HG03066 (cell line): ENCODE measurements at regions not wholly inside any gene's neighbourhood (a gene's known extent, or its start where the extent isn't known, plus 50 kb on each side); places are given as distances from the start of the nearest gene placed in this dataset.
"Not testable (repeated sequence)": the region's sequence is repeated elsewhere in the genome, so short reads cannot be mapped to it uniquely, and the experiment has no call there.

Source experiments
- ATAC-seq: cut with Tn5 transposase; IDR thresholded peaks from one replicate; pipeline ENCODE4 v1.9.1; 2021; ENCODE audit warnings: low read depth; ENCODE audit not compliant: unreplicated experiment

DNA sequence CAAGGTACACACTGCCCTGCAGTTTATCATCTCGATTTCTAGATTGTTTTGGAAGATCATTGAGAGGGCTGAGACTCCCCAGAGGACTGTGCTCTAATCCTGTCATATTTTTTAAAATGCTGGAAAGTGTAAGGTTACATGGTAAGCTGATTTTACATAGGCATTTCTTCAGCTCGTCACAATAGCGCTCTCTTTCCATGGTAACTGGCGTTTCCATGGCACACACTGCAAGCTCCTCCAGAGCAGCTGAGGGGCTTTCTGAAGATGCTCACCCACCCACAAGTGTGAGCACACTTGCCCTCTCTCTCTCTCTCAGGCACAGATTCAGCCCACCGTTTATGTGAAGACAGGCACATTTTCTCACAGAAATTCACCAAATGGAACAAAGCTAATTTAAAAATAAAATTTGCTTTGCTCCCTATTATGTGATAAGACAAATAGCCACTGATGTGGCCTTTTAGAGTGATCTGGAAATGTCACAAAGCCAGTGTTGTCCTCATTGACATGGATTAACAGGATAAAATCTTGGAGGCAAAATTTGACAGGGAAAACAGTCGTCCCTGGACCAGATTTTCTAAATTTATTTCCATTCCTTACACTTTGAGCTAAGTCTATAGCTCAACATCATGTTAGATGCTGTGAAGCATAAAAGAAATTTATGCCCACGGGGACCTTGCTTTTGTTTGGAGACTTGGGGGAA is 421.5 kb downstream of the RWDD3 start:
- ATAC-seq: no peak

DNA sequence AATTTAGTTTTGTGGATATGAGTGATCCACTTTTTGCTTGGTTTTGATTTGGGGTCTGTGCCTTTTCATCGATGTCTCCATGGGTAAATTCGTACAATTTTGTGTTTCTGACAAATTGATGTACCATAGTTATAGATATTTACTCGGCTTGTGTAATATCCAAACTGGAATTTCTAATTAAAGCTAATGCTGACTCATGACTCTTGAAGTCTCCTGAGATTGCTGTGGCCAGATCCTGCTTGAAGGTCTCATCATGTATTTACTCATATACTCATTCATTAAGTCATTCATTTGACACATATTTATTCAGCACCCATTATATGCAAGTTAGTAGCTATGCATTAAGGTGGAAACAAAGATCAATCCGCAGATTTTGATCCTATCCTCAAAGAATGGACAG is 423.2 kb downstream of the RWDD3 start:
- ATAC-seq: no peak

DNA sequence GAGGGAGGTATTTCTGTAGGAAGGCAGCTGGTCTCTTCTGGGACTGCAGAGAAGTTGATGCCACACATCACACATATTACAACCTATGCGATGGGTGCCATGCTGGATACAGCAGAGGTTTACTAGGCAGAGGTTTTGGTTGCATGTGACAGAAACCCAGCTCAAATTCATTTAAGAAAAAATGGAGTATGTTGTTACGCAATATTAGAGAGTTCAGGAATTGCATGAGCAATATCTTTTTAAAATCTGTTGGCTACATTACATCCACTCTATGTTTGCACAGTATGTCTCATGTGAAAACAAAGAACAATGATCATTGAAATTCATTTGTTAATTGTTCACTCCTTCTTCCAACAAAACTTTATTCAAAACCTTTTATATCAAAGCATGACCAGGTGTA is 425.2 kb downstream of the RWDD3 start:
- no peak for ATAC-seq

DNA sequence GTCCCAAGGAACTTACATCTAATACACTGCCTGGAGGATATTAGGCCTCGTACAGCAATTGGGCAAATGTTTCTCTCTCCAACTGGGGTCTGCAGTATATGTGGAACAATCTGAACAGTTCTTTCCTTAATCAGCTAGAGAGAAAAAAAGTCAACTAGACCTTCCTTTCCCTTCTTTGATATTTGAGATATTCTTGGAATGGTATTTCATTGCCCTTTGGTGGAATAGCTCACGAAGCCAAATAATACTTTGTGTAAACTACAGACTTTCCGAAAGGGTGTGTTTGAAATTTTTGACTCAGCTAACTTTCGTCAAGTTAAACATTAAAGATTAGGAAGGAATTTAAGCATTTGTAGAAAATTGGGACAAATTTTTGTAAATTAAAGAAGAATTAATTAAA is 425.6 kb downstream of the RWDD3 start:
- no peak for ATAC-seq

DNA sequence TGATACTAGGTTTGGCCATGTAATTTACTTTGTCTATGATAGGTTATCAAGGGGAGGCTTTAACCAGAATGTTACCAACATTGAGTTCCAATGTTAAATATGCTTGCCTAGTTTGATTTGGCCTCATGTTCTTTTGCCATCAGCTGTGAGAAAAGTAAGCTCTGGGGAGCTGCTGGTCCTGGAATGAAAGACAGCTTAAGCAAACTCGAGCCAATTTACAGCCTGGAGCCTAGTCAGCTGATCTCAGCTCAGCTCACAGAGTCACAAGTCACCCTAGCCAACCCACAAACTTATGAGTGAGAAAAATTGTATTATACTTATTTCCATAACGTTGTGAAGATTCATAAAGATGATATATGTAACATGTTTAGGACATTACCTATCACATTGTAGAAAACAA is 426.7 kb downstream of the RWDD3 start:
- no peak for ATAC-seq

DNA sequence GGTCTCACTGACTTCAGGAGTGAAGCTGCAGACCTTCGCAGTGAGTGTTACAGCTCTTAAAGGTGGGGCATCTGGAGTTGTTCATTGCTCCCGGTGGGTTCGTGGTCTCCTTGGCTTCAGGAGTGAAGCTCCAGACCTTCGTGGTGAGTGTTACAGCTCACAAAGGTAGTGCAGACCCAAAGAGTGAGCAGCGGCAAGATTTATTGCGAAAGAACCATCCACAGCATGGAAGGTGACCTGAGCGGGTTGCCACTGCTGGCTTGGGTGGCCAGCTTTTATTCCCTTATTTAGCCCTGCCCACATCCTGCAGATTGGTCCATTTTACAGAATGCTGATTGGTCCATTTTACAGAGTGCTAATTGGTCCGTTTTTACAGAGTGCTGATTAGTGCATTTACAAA is 429.5 kb downstream of the RWDD3 start:
- ATAC-seq: not testable (repeated sequence)

DNA sequence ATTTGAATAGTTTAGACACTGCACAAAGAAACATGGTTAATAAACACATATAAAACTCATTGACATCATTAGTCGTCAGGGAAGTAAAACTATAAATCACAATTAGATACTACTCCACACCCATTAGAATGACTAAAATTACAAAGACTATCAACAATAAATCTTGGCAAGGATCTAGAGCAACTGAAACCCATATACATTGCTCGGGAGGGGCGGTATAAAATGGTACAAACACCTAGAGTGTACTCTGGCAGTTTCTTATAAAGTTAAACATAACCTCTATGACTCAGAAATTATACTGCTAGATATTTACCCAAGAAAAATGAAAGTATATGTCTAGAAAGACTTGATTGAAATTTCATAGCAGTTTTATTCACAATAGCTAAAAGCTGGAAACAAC is 434.2 kb downstream of the RWDD3 start:
- ATAC-seq: no peak

DNA sequence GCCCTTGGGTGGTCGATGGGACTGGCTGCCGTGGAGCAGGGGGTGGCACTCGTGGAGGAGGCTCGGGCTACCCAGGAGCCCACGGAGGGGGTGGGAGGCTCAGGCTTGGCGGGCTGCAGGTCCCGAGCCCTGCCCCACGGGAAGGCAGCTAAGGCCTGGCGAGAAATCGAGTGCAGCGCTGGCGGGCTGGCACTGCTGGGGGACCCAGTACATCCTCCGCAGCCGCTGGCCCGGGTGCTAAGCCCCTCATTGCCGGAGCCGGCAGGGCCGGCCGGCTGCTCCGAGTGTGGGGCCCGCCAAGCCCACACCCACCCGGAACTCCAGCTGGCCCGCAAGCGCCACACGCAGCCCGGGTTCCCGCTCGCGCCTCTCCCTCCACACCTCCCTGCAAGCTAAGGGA is 435.6 kb downstream of the RWDD3 start:
- not testable (repeated sequence) for ATAC-seq

DNA sequence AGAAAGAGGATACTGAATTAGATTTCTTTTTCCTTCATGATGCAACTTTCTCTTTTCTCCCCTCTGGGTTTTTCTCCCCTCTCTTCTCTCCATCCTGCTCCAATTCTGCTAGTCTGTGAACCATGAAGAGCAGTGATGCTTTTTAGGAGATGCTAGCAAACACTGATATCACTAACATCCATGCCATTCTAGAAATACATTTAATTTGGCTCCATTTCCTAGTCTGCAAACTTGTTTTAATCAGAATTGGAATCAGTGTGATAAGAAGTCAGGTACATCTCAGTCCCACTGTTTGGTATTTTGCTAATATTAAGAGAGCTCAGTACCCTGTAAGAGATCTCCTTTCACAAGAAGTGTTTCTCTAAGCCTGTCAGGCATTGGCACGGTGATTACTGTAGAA is 437.1 kb downstream of the RWDD3 start:
- no peak for ATAC-seq

DNA sequence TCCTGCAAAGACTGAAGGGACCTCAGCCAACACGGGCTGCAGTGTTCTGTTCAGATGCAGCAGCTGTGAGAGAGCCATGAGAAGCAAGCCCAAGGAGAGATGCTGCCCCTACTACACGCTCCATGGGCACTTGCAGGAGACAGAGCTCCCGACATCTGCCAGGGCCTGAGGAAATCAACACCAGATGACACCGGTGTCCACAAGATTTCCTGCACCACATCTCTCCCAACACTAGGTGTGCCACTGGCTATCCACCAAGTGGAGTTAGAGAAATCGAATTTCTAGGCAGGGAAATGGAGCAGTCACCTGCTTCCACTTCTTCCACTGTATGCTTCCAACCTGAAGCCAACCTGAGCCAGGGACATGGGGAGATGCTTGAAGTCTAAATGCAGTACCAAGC is 445.3 kb downstream of the RWDD3 start:
- no peak for ATAC-seq

DNA sequence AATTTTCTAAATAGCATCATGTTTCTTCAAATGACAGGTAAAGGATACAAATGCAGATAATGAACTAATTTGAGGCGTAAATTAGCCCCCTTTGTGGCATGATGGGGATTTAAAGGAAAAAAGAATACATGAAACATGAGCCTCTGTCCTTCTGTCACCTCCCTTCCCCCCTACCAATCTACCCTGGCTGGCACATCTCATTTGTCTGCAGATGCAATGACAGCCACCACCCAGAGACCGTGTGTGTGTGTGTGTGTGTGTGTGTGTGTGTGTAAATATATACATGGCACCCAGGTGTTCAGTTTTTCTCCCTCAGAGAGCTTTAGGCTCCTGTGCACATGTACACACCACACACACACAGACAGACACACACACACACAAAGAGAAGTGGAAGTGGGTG is 451.1 kb downstream of the RWDD3 start:
- no peak for ATAC-seq

DNA sequence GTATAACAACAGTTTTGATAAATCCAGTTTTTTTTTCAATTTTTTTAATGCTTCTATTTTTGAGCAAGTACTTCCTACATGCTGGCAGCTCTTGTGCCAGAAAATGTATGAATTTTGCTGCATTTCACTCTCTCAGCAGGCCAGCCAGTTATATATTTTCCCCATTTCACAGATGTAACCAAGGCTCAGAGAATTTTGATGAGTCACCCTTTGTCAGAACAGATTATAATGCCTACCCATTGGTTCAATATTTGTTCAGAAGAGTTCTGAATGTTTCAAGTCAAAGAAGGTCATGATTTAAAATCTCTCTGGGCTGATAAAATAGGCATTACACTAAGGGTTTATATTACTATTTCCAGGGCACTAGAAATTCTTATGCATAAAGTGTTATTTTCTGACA is 452.2 kb downstream of the RWDD3 start:
- ATAC-seq: no peak

DNA sequence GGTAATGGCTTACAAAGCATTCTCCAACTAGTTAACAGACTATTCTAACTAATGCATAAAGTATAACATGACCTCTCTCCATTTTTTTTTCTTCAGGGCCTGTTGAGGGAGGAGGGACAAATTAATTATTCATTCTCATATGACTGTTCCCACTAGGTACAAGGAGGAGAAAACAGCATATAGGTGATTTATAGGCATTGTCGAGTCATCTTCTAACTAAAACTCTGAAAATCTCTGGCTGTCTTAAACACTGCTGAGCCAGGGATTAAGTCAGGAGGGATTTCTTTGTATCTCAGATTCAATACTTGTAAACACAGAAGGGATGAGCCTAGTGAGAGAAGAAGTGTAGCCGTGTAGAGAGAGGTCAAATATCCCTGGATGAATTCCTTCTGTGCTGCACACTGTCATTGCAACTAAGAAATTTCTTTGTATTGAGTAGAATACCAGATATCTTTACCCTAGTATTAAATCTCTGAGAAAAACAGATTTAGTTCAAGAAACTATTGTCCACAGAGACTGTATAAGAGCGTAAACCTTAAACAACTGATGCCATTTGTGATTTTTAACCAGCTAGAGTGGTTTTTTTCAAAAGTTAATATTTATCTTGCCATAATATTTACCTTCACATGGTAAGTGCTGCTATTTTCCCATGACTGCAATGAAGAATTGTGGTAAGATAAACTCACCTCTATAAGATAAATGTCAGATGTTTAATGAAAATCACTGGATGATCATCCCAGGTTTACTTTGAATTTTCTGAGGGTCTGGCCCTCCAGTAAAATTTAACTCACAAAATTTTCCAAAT is 465.3 kb downstream of the RWDD3 start:
- ATAC-seq: no peak

DNA sequence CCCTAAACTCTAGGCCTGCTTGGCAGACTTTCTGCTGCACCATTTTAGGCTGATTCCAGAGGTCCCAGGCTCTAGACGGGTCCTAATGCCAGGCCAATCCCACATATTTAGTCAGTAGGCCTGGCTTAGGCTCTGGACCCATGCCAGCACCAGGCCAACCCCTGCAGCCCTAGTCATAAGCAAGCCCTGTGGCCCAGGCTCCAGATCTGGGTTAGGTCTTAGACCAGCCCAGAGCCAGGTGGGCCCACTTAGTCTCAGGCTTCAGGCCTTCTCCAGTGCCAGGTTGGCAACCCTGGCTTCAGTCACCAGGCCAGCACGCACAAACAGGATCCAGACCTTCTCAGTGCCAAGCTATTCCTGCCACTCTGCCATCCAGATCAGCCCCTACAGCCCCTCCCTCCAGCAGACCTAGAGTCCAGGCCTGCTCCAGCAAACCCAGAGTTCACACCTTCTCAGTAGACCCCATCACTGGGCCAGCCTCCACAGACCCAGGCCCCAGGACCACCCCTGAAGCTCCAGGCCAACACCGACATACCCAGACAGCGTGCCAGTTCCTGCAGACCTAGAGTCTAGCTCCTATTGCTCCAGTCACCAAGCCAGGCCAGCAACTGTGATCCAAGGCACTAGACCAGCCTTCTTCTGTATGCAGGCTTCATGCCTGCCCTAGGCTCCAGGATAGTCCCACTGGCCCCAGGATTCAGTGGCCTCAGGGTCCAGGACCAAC is 467.6 kb downstream of the RWDD3 start:
- ATAC-seq: no peak

DNA sequence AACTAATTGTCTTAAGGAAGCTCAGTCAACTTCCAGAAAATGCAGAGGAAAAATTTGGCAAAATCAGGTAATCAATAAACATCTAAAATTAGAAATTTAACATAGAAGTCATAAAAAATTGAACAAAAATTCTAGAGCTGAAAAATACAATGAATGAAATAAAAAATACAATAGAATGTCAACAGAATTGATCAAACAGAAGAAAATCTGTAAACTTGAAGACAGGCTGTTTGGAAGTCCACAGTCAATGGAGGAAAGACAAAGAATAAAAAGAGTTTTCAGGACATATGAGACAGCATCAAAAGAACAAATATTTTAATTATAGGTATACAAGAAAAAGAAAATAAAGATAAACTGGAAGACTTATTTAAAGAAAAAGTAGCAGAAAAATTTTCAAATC is 469.0 kb downstream of the RWDD3 start:
- ATAC-seq: no peak

DNA sequence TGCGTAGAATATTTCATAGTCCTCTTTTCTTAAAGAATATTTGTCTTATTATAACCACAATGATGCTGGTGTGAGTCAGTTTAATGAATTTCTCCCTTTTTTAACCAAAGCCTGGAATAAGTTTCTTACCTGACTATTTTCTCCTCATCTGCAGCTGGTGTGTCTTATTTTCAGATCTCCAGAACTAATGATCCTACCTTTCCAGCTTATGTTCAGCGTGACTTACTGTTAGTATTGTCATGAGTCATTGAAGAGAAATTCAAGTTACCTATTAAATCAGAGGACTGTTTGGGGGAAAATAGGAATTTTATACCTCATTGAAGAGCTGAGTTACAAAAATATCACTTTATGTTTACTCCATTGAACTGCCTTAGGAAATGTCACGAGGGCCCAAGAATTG is 482.1 kb downstream of the RWDD3 start:
- no peak for ATAC-seq

DNA sequence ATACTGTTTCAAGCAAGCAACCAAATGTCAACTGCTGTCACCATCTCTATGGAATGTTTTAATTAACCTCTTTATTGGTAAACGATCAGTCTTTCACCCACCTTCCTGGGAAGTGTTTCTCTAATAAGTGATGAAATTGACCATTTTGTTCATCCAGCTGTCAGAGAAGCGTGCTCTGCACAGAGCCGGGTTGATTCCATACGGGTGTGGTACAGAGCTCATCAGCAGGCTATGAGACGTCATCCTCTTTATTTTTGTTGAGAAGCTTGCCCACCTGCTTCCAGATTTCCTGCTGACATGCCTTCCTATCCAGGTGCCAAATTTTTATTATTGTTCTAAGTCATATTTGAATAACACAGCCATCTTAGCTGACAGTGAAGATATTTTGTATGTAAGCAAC is 482.5 kb downstream of the RWDD3 start:
- ATAC-seq: no peak

DNA sequence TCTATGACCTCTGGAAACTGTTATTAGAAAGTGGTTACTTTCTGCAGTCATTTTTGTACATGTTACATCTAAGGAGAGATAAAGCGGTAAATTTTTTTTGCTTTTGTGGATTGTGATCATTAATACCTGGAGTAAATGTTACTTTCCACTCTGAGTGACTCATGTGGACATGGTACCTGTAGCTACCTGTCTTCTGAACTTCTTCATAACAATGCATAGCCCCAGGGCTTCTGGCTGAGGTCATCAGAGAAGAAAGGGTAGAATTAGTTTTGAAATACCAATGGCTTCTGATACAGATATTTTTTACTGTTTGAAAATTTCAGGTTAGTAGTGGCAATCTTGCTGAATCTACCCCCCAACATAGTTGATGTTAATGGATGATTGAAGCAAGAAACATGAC is 489.3 kb downstream of the RWDD3 start:
- ATAC-seq: no peak

DNA sequence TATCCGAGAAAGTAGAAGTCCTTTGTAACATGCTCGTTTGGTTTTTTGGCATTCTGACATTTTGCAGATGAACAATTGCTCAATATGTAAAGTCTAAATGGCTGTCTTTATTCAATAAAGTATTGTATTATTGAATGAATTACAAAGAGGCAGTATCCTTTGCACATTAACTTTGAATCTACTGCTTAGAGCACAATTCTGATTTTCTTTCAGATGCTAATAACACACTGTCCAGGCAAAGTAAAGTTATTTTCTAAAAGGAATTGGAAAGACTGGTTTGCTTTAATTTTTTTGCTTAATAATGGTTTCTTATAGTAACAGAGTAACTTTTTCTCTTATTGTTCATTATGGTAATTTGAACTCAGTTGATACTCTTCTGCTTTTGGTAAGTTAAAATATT is 494.8 kb downstream of the RWDD3 start:
- no peak for ATAC-seq

DNA sequence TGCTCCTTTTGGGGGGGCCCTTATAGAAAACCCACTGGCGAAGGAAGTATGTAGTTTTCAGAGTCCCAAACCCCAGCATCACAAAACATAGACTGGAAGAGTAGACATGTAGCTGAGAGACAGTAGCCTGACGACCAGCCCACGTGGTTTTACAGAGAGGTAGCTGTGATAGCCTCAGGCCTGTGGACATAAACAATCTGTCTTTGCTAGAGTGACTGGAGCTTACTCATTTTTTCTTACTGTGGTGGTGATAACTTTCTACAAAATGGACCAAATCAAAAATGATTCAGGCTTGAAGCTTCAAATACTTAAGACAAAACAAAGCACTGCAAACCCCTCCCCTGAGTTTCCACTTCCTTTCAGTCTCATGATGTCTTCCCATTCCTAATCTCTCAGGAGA is 497.0 kb downstream of the RWDD3 start:
- no peak for ATAC-seq

DNA sequence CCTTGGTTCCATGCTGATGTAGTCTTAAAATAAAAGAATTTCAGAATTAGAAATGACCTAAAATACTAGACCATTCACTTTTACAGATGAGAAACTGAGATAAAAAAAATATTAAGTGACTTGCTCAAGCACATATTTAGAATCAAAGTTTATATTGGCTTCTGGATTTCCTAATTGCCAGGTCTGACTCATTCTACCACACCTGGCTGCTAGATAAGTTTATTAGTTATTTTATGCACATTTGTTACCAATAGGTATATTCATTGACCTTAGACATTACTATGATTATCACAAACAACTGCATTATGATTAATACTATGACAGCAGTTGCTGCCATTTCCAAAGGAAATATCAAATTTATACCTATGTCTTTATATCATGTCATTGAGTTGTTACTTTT is 497.5 kb downstream of the RWDD3 start:
- ATAC-seq: no peak

DNA sequence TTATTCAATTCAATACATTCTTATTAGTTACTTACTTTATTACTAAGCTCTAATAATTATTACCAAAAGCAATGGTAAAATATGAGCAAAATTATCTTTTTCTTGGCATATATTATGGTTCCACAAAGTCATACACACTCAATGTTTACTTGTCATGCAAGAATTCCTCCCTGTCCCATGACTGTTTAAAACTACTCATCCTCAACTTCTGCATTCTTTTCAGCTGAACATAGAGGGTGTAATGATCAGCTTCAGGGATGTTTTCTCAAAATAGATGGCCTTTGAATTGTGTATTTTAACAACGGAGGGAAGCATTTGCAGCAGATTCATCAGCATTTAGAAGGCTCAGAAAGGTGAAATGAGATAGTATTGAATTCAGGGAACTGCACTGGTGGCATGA is 499.0 kb downstream of the RWDD3 start:
- no peak for ATAC-seq
